ENCODE measurements at regions not wholly inside any gene's neighbourhood (a gene's known extent, or its start where the extent isn't known, plus 50 kb on each side); places are given as distances from the start of the nearest gene placed in this dataset.

- DNase-seq (ENCODE audit: extremely low read depth, low read depth) = no peak
- H3K4me3 ChIP-seq (replicated peaks; ENCODE audit: low read depth, low read length) = no peak overlapping the region
- no peak for TF ChIP-seq CTCF (IDR thresholded peaks at IDR 0.05; ENCODE audit: low read depth, low read length, missing control alignments)
Measured at GRCh38 chr2:220550995-220551700, 923.7 kb downstream of the SLC4A3 start.

DNA sequence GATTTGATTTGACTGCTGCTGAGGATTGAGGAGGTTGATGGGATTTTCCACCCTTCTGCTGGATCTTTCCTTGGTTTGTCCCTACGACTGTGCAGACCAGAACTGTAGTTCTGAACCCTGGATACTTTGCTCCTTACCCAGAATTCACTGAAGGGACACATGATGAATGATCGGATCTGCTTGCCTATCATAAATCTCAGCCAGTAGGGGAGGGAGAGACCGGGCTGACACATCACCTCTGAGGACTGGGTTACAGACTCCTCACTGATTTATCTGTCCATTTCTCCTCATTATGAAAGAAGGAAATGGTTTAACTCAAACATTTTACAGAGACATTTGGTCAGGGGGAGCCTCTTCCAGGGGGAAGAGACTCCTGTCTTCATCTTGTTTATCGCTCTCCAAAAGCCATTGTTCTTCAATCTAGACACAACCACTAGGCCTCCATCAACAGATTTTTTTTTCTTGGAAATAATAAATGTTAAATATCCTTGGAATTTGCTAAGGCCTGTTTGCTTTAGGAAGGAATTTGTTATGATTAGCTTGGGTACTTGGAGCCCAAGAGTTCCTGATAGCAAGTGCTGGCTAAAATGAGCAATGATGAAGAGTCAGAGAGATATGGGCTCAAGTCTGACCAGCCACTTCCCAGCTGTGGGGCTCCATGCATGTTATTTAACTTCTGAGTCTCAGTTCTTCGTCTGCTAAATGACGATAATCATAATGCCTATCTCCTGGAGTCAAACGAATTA, 925.5 kb downstream of the SLC4A3 start:
- no peak for TF ChIP-seq CTCF (IDR thresholded peaks at IDR 0.05; ENCODE audit: low read depth, low read length, missing control alignments)
- no peak overlapping the region for H3K4me3 ChIP-seq (replicated peaks; ENCODE audit: low read depth, low read length)

DNA sequence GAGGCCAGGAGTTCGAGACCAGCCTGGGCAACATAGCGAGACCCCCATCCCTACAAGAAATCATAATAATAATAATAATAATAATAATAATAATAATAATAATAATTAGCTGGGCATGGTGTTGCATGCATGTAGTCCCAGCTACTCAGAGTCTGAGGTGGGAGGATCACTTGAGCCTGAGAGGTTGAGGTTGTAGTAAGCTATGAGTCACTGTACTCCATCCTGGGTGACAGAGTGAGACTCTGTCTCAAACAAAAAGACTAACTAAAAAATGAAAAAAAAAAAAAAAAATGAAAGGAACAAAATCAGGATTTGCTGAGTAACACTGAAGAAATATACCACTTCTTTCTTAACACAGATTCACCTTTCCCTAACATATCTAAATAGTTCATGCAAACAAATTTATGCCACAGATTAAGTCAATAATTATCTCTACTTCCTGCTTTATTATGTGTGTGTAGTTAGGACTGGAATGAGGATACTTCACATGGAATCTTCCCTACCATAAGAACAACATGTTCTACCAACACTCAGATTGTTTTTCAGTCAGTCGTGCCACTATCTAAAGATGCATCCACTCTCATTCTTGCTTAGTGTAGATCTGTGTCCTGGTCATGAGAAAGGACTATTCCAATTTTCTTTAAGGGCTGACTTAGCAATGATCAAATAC, 928.7 kb downstream of the SLC4A3 start:
- no peak for DNase-seq (ENCODE audit: extremely low read depth, low read depth)
- TF ChIP-seq CTCF (IDR thresholded peaks at IDR 0.05; ENCODE audit: low read depth, low read length, missing control alignments) = no peak
- H3K4me3 ChIP-seq (replicated peaks; ENCODE audit: low read depth, low read length) = no peak overlapping the region

More for the DNA sequence above, 925.5 kb downstream of the SLC4A3 start:
- no peak for DNase-seq (ENCODE audit: extremely low read depth, low read depth)

- no peak overlapping the region for H3K4me3 ChIP-seq (replicated peaks; ENCODE audit: low read depth, low read length)
- no peak for TF ChIP-seq CTCF (IDR thresholded peaks at IDR 0.05; ENCODE audit: low read depth, low read length, missing control alignments)
- DNase-seq (ENCODE audit: extremely low read depth, low read depth) = no peak
Measured at GRCh38 chr2:220556658-220557057, 929.2 kb downstream of the SLC4A3 start.

- TF ChIP-seq CTCF (IDR thresholded peaks at IDR 0.05; ENCODE audit: low read depth, low read length, missing control alignments) = no peak
- no peak overlapping the region for H3K4me3 ChIP-seq (replicated peaks; ENCODE audit: low read depth, low read length)
- no peak for DNase-seq (ENCODE audit: extremely low read depth, low read depth)
Measured at GRCh38 chr2:220560192-220560591, 932.8 kb downstream of the SLC4A3 start.

- no peak for DNase-seq (ENCODE audit: extremely low read depth, low read depth)
- H3K4me3 ChIP-seq (replicated peaks; ENCODE audit: low read depth, low read length) = no peak overlapping the region
- no peak for TF ChIP-seq CTCF (IDR thresholded peaks at IDR 0.05; ENCODE audit: low read depth, low read length, missing control alignments)
Measured at GRCh38 chr2:220562375-220563140, 935.1 kb downstream of the SLC4A3 start.

Data from HFF-Myc (cell line).